DND-41 (cell line): ENCODE measurements at regions not wholly inside any gene's neighbourhood (a gene's known extent, or its start where the extent isn't known, plus 50 kb on each side); places are given as distances from the start of the nearest gene placed in this dataset.

Experiments
- ATAC-seq: fragments of 200-7000 bp; cut with Tn5 transposase; 3 replicates; pipeline ENCODE4 v1.9.1; 2021; ENCODE audit warnings: low read depth; ENCODE audit not compliant: insufficient read depth
- DNase-seq: peaks from one replicate; pipeline ENCODE4 v3.0.0-alpha.2; 2020
- H2AFZ ChIP-seq: 2 replicates; pipeline ENCODE4 v1.6.0; 2012; ENCODE audit warnings: low read depth, low read length
- H3K27ac ChIP-seq: 2 replicates; pipeline ENCODE4 v1.5.1; 2012; ENCODE audit warnings: low read length, inconsistent platforms
- H3K27me3 ChIP-seq: fragments of 200-600 bp; sonication (generic); 2 replicates; pipeline ENCODE4 v1.6.0; 2012; ENCODE audit warnings: low read length, mild to moderate bottlenecking, inconsistent platforms; ENCODE audit not compliant: insufficient read depth, poor library complexity
- H3K36me3 ChIP-seq: 2 replicates; pipeline ENCODE4 v1.5.1; 2012; ENCODE audit warnings: low read length, inconsistent platforms; ENCODE audit not compliant: insufficient read depth
- H3K4me1 ChIP-seq: 2 replicates; pipeline ENCODE4 v1.5.1; 2012; ENCODE audit warnings: mild to moderate bottlenecking, low read length; ENCODE audit not compliant: insufficient read depth
- H3K4me2 ChIP-seq: 2 replicates; pipeline ENCODE4 v1.6.0; 2012; ENCODE audit warnings: mild to moderate bottlenecking, moderate library complexity, low read length, inconsistent platforms; ENCODE audit not compliant: insufficient read depth
- H3K4me3 ChIP-seq, 2 experiments: fragments of 200-600 bp in 1 of 2; shearing (Covaris generic) in 1 of 2; 2 replicates each; pipeline ENCODE4 v1.5.1; 2012 to 2016; ENCODE audit warnings: inconsistent platforms in 2 of 2, low read length in 2 of 2, mild to moderate bottlenecking in 2 of 2, low read depth in 1 of 2, moderate library complexity in 1 of 2
- H3K79me2 ChIP-seq: 2 replicates; pipeline ENCODE4 v1.6.0; 2012; ENCODE audit warnings: low read length, inconsistent platforms; ENCODE audit not compliant: insufficient read depth
- H3K9ac ChIP-seq: 2 replicates; pipeline ENCODE4 v1.6.0; 2012; ENCODE audit warnings: low read depth, mild to moderate bottlenecking, inconsistent platforms, low read length, moderate library complexity
- H3K9me3 ChIP-seq: 2 replicates; pipeline ENCODE4 v1.5.1; 2012; ENCODE audit warnings: low read length, moderate library complexity, mild to moderate bottlenecking, inconsistent platforms; ENCODE audit not compliant: insufficient read depth, severe bottlenecking
- H4K20me1 ChIP-seq: 2 replicates; pipeline ENCODE4 v1.6.0; 2012; ENCODE audit warnings: low read length; ENCODE audit not compliant: insufficient read depth
- CTCF ChIP-seq: IDR thresholded peaks from 2 replicates; pipeline ENCODE4 v1.5.1; 2012; ENCODE audit warnings: borderline replicate concordance, low read length, moderate library complexity, mild to moderate bottlenecking; ENCODE audit not compliant: poor library complexity, severe bottlenecking; ENCODE audit errors: extremely low read depth
- EZH2 ChIP-seq: IDR thresholded peaks from 3 replicates; pipeline ENCODE4 v1.6.1; 2012; ENCODE audit warnings: borderline replicate concordance, low read depth, mild to moderate bottlenecking, moderate library complexity, low read length, inconsistent platforms; ENCODE audit not compliant: severe bottlenecking

GRCh38 chr7:106418094-106418493 is 133.3 kb upstream of the NAMPT start:
- Histone ChIP-seq H2AFZ (no peak overlapping the region), H3K4me2 (no peak overlapping the region), H3K27me3 (peaks cover 31% of the 10 kb centered on the region), H3K36me3 (no peaks in the 10 kb centered on the region), H3K27ac (no peak overlapping the region), H3K4me3 (no peak overlapping the region), H4K20me1 (no peaks in the 10 kb centered on the region), H3K9me3 (no peaks in the 10 kb centered on the region), H3K4me1 (no peaks in the 10 kb centered on the region), H3K9ac (no peak overlapping the region), H3K79me2 (no peaks in the 10 kb centered on the region)
- TF ChIP-seq EZH2 (no peak), CTCF (no peak)
- DNase-seq (no peak), ATAC-seq (no peak)

- Histone ChIP-seq H3K4me1 (no peaks in the 10 kb centered on the region), H3K27ac (no peak overlapping the region), H3K36me3 (no peaks in the 10 kb centered on the region), H3K79me2 (no peaks in the 10 kb centered on the region), H3K9ac (no peak overlapping the region), H4K20me1 (no peaks in the 10 kb centered on the region), H3K9me3 (no peaks in the 10 kb centered on the region), H3K4me2 (no peak overlapping the region), H2AFZ (no peak overlapping the region), H3K4me3 (no peak overlapping the region), H3K27me3 (peaks cover 29% of the 10 kb centered on the region)
- DNase-seq: no peak
- no peak for ATAC-seq
- TF ChIP-seq CTCF: no peak
- no peak for TF ChIP-seq EZH2
These were observed 132.6 kb upstream of the NAMPT start for GRCh38 chr7:106417273-106417902.

- Histone ChIP-seq H3K27me3 (peaks cover 23% of the 10 kb centered on the region), H3K4me1 (no peaks in the 10 kb centered on the region), H3K9me3 (no peaks in the 10 kb centered on the region), H3K79me2 (no peaks in the 10 kb centered on the region), H4K20me1 (no peaks in the 10 kb centered on the region), H3K27ac (no peak overlapping the region), H3K9ac (no peak overlapping the region), H3K4me2 (no peak overlapping the region), H3K36me3 (no peaks in the 10 kb centered on the region), H3K4me3 (no peak overlapping the region), H2AFZ (no peak overlapping the region)
- ATAC-seq: no peak
- TF ChIP-seq CTCF: no peak
- no peak for TF ChIP-seq EZH2
- DNase-seq: no peak
These were observed 131.6 kb upstream of the NAMPT start for GRCh38 chr7:106416430-106416829.
